ENCODE measurements at regions not wholly inside any gene's neighbourhood (a gene's known extent, or its start where the extent isn't known, plus 50 kb on each side); places are given as distances from the start of the nearest gene placed in this dataset.

- H3K27me3 ChIP-seq (ENCODE audit: control insufficient read depth, extremely low read depth, insufficient read depth, low read length), result no peaks in the 10 kb centered on the region
- H3K36me3 ChIP-seq (ENCODE audit: control insufficient read depth in 2 of 2, extremely low read depth in 1 of 2, insufficient read depth in 2 of 2, low read length in 2 of 2), result no peaks in the 10 kb centered on the region
- H3K9me1 ChIP-seq (ENCODE audit: control insufficient read depth, extremely low read depth, insufficient read depth, low read length), result no peaks in the 10 kb centered on the region
- no peaks in the 10 kb centered on the region for H4K20me1 ChIP-seq (ENCODE audit: control insufficient read depth, extremely low read depth, insufficient read depth, low read length)
- FAIRE-seq (no peak), DNase-seq (ENCODE audit: low read depth, low spot score) (no peak)
- H3K4me3 ChIP-seq (ENCODE audit: control insufficient read depth in 2 of 3, extremely low read depth in 1 of 3, insufficient read depth in 2 of 3, low read depth in 1 of 3, low read length in 3 of 3), result no peak overlapping the region
- H3K4me1 ChIP-seq (ENCODE audit: control insufficient read depth, extremely low read depth, insufficient read depth, low read length), result no peaks in the 10 kb centered on the region
- no peak overlapping the region for H3K27ac ChIP-seq (ENCODE audit: control insufficient read depth, insufficient read depth, low read length)
- dilution Hi-C loops (cut with MboI; ENCODE audit: extremely low pct_ligation_motif_present, low sequenced_read_pairs), result no loop called here
- H3K79me2 ChIP-seq (ENCODE audit: control insufficient read depth, insufficient read depth, low read length), result no peaks in the 10 kb centered on the region
- no peak for TF ChIP-seq CTCF (optimal IDR thresholded peaks at IDR 0.05 in 1 of 3, IDR thresholded peaks at IDR 0.05 in 1 of 3, conservative IDR thresholded peaks at IDR 0.05 in 1 of 3; ENCODE audit: extremely low read depth in 1 of 3, insufficient read depth in 2 of 3, low read length in 3 of 3)
- no peak for TF ChIP-seq EZH2 (IDR thresholded peaks at IDR 0.05; ENCODE audit: low read length)
- no peak overlapping the region for H3K4me2 ChIP-seq (ENCODE audit: control insufficient read depth, extremely low read depth, insufficient read depth, low read depth, low read length)
- no peak overlapping the region for H3K9ac ChIP-seq (ENCODE audit: control insufficient read depth, extremely low read depth, insufficient read depth, low read length)
- no peaks in the 10 kb centered on the region for H3K9me3 ChIP-seq (ENCODE audit: control insufficient read depth, low read depth, low read length)
- no peak overlapping the region for H2AFZ ChIP-seq (ENCODE audit: control insufficient read depth, low read length)
Measured at GRCh38 chr5:158487156-158487555, 612.6 kb downstream of the EBF1 start.

GRCh38 chr5:158486566-158486965 is 613.1 kb downstream of the EBF1 start:
- dilution Hi-C loops (cut with MboI; ENCODE audit: extremely low pct_ligation_motif_present, low sequenced_read_pairs), result no loop called here
- FAIRE-seq, result no peak
- no peak overlapping the region for H2AFZ ChIP-seq (ENCODE audit: control insufficient read depth, low read length)
- DNase-seq (ENCODE audit: low read depth, low spot score), result no peak
- TF ChIP-seq CTCF (optimal IDR thresholded peaks at IDR 0.05 in 1 of 3, IDR thresholded peaks at IDR 0.05 in 1 of 3, conservative IDR thresholded peaks at IDR 0.05 in 1 of 3; ENCODE audit: extremely low read depth in 1 of 3, insufficient read depth in 2 of 3, low read length in 3 of 3) (no peak), EZH2 (IDR thresholded peaks at IDR 0.05; ENCODE audit: low read length) (no peak)
- no peak overlapping the region for H3K9ac ChIP-seq (ENCODE audit: control insufficient read depth, extremely low read depth, insufficient read depth, low read length)
- no peak overlapping the region for H3K27ac ChIP-seq (ENCODE audit: control insufficient read depth, insufficient read depth, low read length)
- H3K4me1 ChIP-seq (ENCODE audit: control insufficient read depth, extremely low read depth, insufficient read depth, low read length), result no peaks in the 10 kb centered on the region
- no peaks in the 10 kb centered on the region for H3K9me3 ChIP-seq (ENCODE audit: control insufficient read depth, low read depth, low read length)
- no peaks in the 10 kb centered on the region for H3K79me2 ChIP-seq (ENCODE audit: control insufficient read depth, insufficient read depth, low read length)
- H3K27me3 ChIP-seq (ENCODE audit: control insufficient read depth, extremely low read depth, insufficient read depth, low read length), result no peaks in the 10 kb centered on the region
- no peaks in the 10 kb centered on the region for H3K36me3 ChIP-seq (ENCODE audit: control insufficient read depth in 2 of 2, extremely low read depth in 1 of 2, insufficient read depth in 2 of 2, low read length in 2 of 2)
- H3K9me1 ChIP-seq (ENCODE audit: control insufficient read depth, extremely low read depth, insufficient read depth, low read length), result no peaks in the 10 kb centered on the region
- H4K20me1 ChIP-seq (ENCODE audit: control insufficient read depth, extremely low read depth, insufficient read depth, low read length), result no peaks in the 10 kb centered on the region
- H3K4me2 ChIP-seq (ENCODE audit: control insufficient read depth, extremely low read depth, insufficient read depth, low read depth, low read length), result no peak overlapping the region
- H3K4me3 ChIP-seq (ENCODE audit: control insufficient read depth in 2 of 3, extremely low read depth in 1 of 3, insufficient read depth in 2 of 3, low read depth in 1 of 3, low read length in 3 of 3), result no peak overlapping the region

All from keratinocyte (primary cell).